Thyroid gland (tissue), 4 donors: ENCODE measurements at regions not wholly inside any gene's neighbourhood (a gene's known extent, or its start where the extent isn't known, plus 50 kb on each side); places are given as distances from the start of the nearest gene placed in this dataset.

Experiments
- DNase-seq, 2 donors: peaks; one replicate each; pipeline ENCODE4 v3.0.0-alpha.2; 2019
- H3K27ac ChIP-seq, 3 donors: fragments of 200-600 bp; sonication (generic); 1 replicate in 2 of 3; 2 replicates in 1 of 3; pipeline ENCODE4 v1.5.1; 2016 to 2019; ENCODE audit warnings: mild to moderate bottlenecking in 1 of 3, moderate library complexity in 1 of 3
- H3K27me3 ChIP-seq: fragments of 200-600 bp; sonication (generic); one replicate; pipeline ENCODE4 v1.5.1; 2019
- H3K36me3 ChIP-seq, 2 donors: fragments of 200-600 bp; sonication (generic); one replicate each; pipeline ENCODE4 v1.5.1; 2016 to 2019
- H3K4me1 ChIP-seq, 2 donors: fragments of 200-600 bp; sonication (generic); one replicate each; pipeline ENCODE4 v1.5.1; 2017 to 2019
- H3K4me3 ChIP-seq, 3 donors: fragments of 200-600 bp; sonication (generic); replicated peaks in 1 of 3; 1 replicate in 2 of 3; 2 replicates in 1 of 3; pipeline ENCODE4 v1.5.1; 2016; ENCODE audit warnings: mild to moderate bottlenecking in 1 of 3
- H3K9me3 ChIP-seq: fragments of 200-600 bp; sonication (generic); one replicate; pipeline ENCODE4 v1.5.1; 2017
- POLR2A ChIP-seq, 2 donors: fragments of 450-650 bp; IDR thresholded peaks; one replicate each; pipeline ENCODE4 v1.6.1; 2017; ENCODE audit warnings: antibody characterized with exemption in 2 of 2, mild to moderate bottlenecking in 2 of 2, moderate library complexity in 1 of 2
- WGBS, 2 donors: methylation state at CpG; one replicate each; pipeline ENCODE4 v1.1.5; 2017; 5-methylcytosine and 5-hydroxymethylcytosine counted together
- intact Hi-C: fragments of 100-400 bp; cut with DNase I; formaldehyde crosslinking; loops from one replicate; pipeline ENCODE4 v1.15.1; 2023
- TF ChIP-seq, protein P1 (sequence below), 6 experiments: fragments of 200-600 bp in 3 of 6; fragments of 450-650 bp in 3 of 6; sonication (generic) in 3 of 6; IDR thresholded peaks; one replicate each; pipeline ENCODE4 v1.5.1; 2016 to 2019; ENCODE audit warnings: antibody characterized with exemption in 6 of 6, mild to moderate bottlenecking in 2 of 6, inconsistent platforms in 1 of 6, moderate library complexity in 1 of 6

DNA sequence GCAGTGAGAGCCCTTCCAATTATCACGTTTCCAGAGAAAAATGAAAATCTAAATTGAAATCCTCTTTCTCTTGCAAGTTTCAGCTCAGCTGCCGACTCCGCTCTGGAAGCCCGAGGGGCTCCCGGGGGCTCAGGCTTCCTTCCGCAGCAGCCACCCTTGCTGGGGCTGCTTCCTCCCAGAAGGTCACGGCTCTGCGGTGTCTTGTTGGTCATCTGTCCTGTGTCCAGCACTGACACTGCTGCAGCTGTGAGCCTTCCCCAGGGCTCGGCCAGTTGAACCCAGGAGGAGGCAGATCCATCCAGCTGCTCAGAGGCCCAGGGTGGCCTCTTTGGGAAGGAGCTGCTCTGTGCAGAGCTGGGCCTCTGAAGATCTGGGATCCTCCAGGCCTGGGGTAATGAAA, 1337.2 kb downstream of the TBC1D22A start:
- Histone ChIP-seq H3K27me3 (no peaks in the 10 kb centered on the region), H3K4me1 (no peaks in the 10 kb centered on the region), H3K27ac (no peak overlapping the region), H3K9me3 (no peaks in the 10 kb centered on the region), H3K36me3 (no peaks in the 10 kb centered on the region), H3K4me3 (no peak overlapping the region)
- WGBS, 2 donors: 66% methylated on average over 8 of the region's 9 CpGs
- intact Hi-C loops: no loop called here
- no peak for DNase-seq
- TF ChIP-seq POLR2A (IDR thresholded peaks at IDR 0.05): no peak
- TF ChIP-seq, protein P1, sequence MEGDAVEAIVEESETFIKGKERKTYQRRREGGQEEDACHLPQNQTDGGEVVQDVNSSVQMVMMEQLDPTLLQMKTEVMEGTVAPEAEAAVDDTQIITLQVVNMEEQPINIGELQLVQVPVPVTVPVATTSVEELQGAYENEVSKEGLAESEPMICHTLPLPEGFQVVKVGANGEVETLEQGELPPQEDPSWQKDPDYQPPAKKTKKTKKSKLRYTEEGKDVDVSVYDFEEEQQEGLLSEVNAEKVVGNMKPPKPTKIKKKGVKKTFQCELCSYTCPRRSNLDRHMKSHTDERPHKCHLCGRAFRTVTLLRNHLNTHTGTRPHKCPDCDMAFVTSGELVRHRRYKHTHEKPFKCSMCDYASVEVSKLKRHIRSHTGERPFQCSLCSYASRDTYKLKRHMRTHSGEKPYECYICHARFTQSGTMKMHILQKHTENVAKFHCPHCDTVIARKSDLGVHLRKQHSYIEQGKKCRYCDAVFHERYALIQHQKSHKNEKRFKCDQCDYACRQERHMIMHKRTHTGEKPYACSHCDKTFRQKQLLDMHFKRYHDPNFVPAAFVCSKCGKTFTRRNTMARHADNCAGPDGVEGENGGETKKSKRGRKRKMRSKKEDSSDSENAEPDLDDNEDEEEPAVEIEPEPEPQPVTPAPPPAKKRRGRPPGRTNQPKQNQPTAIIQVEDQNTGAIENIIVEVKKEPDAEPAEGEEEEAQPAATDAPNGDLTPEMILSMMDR (IDR thresholded peaks at IDR 0.05): no peak

DNA sequence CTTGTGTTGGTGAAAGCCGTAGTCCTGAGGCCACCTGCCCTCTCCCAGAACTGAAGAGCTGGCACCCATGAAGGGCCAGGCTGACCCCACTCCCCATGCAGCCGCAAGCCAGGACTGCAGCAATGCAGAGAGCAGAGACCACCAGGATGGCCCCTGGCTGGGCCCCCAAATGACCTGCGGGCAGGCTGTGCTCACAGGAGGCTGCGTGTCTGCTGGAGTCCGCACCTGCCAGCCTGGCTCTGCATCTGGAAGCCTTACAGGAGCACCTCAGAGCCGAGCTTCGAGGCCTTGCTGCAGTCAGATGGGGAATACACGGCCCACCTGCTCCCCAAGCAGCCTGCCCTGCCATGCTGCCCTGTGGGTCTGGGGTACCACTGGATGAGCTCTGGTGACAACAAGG, 1336.8 kb downstream of the TBC1D22A start:
- H3K9me3 ChIP-seq: no peaks in the 10 kb centered on the region
- no peaks in the 10 kb centered on the region for H3K27me3 ChIP-seq
- no peaks in the 10 kb centered on the region for H3K4me1 ChIP-seq
- H3K4me3 ChIP-seq: no peak overlapping the region
- 82 to 87% methylated on average over 4 of the region's 8 CpGs for WGBS, 2 donors
- intact Hi-C loops: no loop called here
- H3K27ac ChIP-seq: no peak overlapping the region
- TF ChIP-seq POLR2A (IDR thresholded peaks at IDR 0.05): no peak
- TF ChIP-seq, protein P1 (IDR thresholded peaks at IDR 0.05): no peak
- no peak for DNase-seq
- H3K36me3 ChIP-seq: no peaks in the 10 kb centered on the region

DNA sequence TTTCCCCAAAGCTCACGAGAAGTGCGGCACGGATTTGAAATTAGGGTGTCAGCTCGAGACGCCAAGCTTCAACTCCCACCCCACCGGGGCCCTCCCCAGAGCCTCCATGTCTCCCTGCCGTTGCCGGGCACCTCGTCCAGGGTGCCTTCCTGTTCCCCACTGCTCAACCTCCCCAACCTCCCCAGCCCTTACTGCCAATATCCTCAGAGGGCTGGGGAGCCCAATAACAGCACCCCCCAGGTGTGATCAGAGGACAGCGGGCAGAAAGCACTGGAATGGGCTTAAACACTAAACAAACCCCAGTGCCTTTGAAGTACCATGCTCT, 1336.4 kb downstream of the TBC1D22A start:
- TF ChIP-seq POLR2A (IDR thresholded peaks at IDR 0.05): no peak
- TF ChIP-seq, protein P1 (IDR thresholded peaks at IDR 0.05): no peak
- Histone ChIP-seq H3K4me1 (no peaks in the 10 kb centered on the region), H3K27me3 (no peaks in the 10 kb centered on the region), H3K36me3 (no peaks in the 10 kb centered on the region), H3K27ac (no peak overlapping the region), H3K4me3 (no peak overlapping the region), H3K9me3 (no peaks in the 10 kb centered on the region)
- no peak for DNase-seq
- 80 to 85% methylated on average over 9 to 10 of the region's 10 CpGs for WGBS, 2 donors
- intact Hi-C loops: no loop called here

DNA sequence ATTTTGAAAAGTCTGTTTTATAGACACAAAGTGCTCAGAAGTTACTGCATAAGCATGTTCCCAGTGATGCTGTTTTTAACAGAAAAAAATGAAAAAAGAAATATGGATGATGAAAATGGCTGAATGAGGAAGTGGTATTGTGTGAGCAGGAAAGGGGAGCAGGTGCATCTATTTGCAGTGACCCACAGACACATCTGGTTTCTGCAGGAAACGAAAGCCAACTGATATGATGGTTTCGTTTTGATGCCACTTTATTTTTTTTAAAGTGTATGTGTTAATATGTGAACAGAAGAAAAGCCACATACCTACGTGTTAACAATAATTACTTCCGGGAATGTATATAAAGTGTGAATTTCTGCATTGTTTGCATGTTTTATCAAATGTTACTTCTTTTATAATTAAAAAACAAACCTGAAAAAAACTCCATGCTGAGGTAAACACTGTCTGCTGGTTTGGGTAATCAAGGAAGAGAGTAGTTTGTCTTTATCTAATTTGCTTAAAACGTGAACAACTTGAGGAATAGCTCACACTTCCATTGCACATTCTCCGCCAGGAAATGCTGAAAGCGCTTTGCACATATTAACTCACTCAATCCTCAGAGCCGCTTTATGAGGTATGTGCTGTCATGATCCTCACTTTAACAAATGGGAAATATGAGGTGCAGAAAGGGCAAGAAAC, 1335.9 kb downstream of the TBC1D22A start:
- intact Hi-C loops: no loop called here
- Histone ChIP-seq H3K27me3 (no peaks in the 10 kb centered on the region), H3K4me3 (no peak overlapping the region), H3K36me3 (no peaks in the 10 kb centered on the region), H3K4me1 (no peaks in the 10 kb centered on the region), H3K27ac (no peak overlapping the region), H3K9me3 (no peaks in the 10 kb centered on the region)
- 69 to 74% methylated on average over 8 of the region's 8 CpGs for WGBS, 2 donors
- no peak for DNase-seq
- TF ChIP-seq, protein P1 (IDR thresholded peaks at IDR 0.05): no peak
- no peak for TF ChIP-seq POLR2A (IDR thresholded peaks at IDR 0.05)

DNA sequence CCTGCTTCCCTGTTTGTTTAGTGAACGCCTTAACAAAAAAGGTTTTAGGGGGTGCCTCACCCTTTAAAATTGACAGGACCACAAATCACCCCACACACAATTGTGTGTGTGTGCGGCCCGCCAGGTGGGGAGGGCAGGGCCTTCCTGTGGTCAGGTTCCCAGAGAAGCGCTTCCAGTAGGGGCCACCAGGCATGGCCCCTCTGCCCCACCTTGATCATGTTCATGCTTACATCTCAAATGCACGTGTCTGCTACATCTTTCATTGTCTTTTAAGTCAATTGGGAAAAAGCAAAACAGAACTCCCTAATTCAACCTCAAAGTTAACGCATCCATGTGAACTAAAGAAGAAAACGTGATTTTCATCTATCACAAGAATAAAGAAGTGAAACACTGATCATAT, 1335.3 kb downstream of the TBC1D22A start:
- intact Hi-C loops: no loop called here
- 73 to 90% methylated on average over 7 of the region's 7 CpGs for WGBS, 2 donors
- TF ChIP-seq, protein P1 (IDR thresholded peaks at IDR 0.05): no peak
- no peak for TF ChIP-seq POLR2A (IDR thresholded peaks at IDR 0.05)
- H3K4me1 ChIP-seq: no peaks in the 10 kb centered on the region
- H3K36me3 ChIP-seq: no peaks in the 10 kb centered on the region
- no peak overlapping the region for H3K27ac ChIP-seq
- no peak for DNase-seq
- no peaks in the 10 kb centered on the region for H3K27me3 ChIP-seq
- no peak overlapping the region for H3K4me3 ChIP-seq
- no peaks in the 10 kb centered on the region for H3K9me3 ChIP-seq
